ENCODE measurements at regions not wholly inside any gene's neighbourhood (a gene's known extent, or its start where the extent isn't known, plus 50 kb on each side); places are given as distances from the start of the nearest gene placed in this dataset.

DNA sequence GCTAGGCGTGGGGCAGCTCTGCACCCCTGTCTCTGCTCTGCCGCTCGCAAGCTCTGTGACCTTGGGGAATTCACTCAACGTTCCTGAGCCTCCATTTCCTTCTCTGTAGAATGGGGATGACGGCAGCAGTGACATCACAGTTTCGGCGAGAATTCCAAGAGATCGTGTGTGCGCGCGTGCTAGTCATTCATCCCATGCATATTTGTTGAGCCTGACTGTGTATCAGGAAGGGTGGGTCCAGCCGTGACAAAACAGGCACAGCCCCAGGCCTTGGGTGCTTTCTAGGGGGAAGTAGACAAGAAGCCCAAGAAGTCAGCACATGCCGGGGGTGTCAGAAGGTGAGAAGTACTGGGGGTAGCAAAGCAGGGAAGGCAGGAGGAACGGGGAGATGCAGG lies 145.6 kb upstream of the NCOR2 start:
- TF ChIP-seq CTCF (IDR thresholded peaks at IDR 0.05; ENCODE audit: low read depth, low read length) (no peak), EZH2phosphoT487 (IDR thresholded peaks at IDR 0.05; ENCODE audit: low read depth) (no peak)
